ENCODE measurements at regions not wholly inside any gene's neighbourhood (a gene's known extent, or its start where the extent isn't known, plus 50 kb on each side); places are given as distances from the start of the nearest gene placed in this dataset.
"Not testable (repeated sequence)": the region's sequence is repeated elsewhere in the genome, so short reads cannot be mapped to it uniquely, and the experiment has no call there.

- DNase-seq: no peak
Observed at GRCh38 chr4:131159261-131159660, 1989.8 kb upstream of the PCDH10 start.

DNA sequence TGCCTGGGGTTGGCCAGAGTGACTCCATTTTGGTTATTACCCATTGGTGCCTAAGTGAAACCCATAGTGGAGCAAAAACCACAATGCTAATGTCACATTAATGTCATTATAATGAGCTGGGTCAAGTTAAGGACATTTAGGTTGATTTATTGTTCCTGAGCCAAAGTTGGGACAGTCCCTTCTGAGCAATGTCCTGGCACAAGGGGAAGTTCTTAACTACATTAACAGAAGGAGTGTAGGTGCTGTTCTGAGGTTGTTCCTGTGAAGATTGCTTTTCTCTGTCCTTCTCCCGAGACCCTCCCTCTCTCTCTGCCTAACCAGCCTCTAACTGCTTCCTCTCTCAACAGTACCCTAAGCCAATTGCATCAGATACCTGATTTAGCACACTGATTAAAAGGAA lies 1956.8 kb upstream of the PCDH10 start:
- DNase-seq: no peak

- DNase-seq: no peak
Observed at GRCh38 chr4:131207589-131207988, 1941.5 kb upstream of the PCDH10 start.

DNA sequence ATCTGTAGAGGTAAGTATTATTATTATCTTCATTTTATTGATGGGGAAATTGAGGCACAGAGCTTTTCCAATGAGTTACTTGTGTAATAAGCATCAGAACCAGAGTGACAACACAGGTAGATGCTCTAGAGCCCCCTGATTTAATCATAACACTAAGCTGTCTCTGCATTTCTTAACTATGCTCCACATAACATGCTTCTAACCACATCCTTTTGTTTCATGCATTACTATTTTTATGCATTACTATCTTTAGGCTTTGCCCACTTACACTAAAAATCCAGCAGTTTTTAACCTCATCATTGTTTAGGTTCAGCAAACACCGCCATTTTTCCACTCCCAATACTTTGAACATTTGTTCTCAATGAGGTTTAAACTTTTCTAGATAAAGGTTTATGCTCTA lies 1900.8 kb upstream of the PCDH10 start:
- no peak for DNase-seq

GRCh38 chr4:131251321-131251720 lies 1897.8 kb upstream of the PCDH10 start:
- DNase-seq: no peak

DNA sequence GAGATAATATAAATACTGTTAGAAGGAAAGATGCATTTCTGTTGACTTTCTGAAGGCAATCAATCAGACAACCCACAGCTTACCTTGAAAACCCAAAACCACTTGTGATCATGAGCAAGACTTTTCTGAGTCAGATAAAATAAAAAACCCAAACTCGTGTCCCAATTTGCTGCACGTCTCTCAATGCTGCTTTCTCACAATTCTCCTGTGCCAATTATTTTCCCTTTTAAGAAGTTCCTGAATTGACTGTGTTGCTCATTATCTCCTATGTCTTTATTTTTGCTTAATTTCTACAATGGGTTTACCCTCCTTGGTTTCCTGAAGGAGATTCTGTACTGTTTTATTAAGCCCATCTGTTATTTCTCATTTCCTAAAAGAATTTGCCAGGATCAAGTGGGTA lies 1891.9 kb upstream of the PCDH10 start:
- no peak for DNase-seq

GRCh38 chr4:131258361-131258760 lies 1890.7 kb upstream of the PCDH10 start:
- no peak for DNase-seq

DNA sequence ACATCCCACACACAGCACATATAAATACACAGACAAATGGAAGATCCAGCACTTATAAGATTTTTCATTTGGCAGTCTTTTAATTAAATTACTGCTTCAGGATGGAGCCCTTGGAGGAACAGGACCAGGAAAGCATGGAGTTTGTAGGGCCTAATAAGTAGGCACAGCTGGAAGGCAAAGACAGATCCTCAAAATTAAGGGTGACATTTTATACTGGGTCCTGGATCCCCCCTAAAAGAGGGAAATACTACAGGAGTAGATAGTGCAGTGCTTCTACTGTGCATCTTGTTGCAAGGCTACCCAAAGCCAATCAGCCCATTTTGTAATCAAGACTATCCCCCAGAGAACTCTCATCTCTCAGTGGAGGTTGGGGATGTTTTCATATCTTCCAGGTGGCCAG lies 1860.7 kb upstream of the PCDH10 start:
- DNase-seq: no peak

DNA sequence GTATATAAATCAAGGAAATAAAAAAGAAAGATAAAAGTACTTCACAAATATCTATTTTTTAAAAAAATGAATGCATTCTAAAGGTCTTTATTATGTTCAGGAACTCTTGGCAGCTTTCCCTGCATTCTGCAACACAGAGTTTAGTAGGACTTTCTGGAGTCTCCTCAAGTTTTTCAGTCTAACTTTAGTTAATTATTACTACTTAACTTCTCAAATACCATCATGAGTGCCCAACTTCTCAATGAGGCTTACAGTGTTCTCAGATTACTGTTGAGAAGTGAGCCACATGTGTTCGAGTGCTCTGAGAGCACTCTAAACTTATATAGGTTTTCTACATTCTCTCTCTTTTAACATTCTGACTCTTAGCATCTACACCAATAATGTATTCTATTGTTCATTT lies 1852.9 kb upstream of the PCDH10 start:
- no peak for DNase-seq

DNA sequence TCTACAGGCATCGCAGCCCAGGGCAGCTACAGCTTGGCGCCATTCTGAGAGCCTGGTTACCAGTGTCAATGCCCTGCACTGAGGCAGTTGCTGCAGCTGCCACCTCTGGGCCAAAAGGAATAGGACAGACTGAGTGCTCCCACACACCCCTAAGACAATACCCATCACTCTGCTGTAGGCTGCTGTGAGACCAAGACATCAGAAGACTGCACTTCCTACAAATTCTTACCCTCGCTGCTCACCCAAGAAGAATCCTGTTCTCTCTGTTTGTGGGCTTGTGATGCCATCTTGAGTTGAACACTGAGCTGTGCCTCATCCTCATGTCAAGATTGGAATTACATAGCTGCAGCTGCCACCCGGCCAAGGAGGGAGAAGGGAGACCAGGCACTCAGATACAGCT lies 1847.0 kb upstream of the PCDH10 start:
- no peak for DNase-seq

DNA sequence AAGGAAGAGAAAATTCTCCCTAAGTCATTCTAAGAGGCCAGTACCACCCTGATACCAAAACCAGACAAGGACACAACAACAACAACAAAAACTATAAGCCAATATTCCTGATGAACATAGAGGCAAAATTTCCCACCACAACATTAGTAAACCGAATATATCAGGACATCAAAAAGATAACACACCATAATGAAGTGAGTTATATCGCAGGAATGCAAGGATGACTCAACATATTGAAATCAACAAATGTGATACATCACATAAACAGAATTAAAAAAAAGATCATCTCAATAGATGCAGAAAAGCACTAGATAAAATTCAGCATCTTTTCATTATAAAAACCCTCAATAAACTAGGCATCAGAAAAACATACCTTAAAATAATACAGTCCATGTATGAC lies 1844.4 kb upstream of the PCDH10 start:
- no peak for DNase-seq

- no peak for DNase-seq
Observed at GRCh38 chr4:131309628-131310027, 1839.5 kb upstream of the PCDH10 start.

- no peak for DNase-seq
Observed at GRCh38 chr4:131316086-131316485, 1833.0 kb upstream of the PCDH10 start.

DNA sequence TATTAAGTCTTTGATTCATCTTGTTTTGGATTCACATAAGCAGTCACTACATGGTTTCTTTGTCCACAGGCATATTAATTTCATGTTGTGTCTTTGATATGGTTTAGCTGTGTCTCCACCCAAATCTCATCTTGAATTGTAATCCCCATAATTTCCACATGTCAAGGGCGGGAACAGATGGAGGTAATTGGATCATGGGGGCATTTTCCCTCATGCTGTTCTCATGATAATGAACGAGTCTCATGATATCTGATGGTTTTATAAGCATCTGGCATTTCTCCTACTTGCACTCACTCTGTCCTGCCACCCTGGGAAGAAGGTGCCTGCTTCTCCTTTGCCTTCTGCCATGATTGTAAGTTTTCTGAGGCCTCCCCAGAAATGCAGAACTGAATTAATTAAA lies 1811.2 kb upstream of the PCDH10 start:
- DNase-seq: no peak

- no peak for DNase-seq
Observed at GRCh38 chr4:131339137-131339536, 1810.0 kb upstream of the PCDH10 start.

GRCh38 chr4:131344761-131345160 lies 1804.3 kb upstream of the PCDH10 start:
- no peak for DNase-seq

- DNase-seq: no peak
Observed at GRCh38 chr4:131347816-131348215, 1801.3 kb upstream of the PCDH10 start.

DNA sequence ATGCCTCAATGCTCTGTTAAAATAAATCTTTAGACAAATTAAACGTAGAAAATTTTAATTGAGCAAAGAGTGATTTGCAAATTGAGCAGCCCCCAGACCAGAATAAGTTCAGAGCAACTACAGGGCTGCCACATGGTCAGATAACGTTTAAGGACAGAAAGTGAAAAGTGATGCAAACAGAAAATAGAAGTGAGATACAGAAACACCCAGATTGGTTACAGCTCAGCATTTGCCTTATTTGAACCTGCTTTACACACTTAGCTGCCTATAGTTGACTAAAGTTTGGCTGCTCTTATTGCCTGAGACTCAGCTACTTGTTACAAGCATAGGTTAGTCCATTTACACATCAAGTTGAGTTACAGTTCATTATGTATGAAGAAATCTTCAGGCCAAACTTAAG lies 1800.8 kb upstream of the PCDH10 start:
- no peak for DNase-seq

- not testable (repeated sequence) for DNase-seq
Observed at GRCh38 chr4:131352371-131352770, 1796.7 kb upstream of the PCDH10 start.

- DNase-seq: no peak
Observed at GRCh38 chr4:131366714-131367113, 1782.4 kb upstream of the PCDH10 start.

DNA sequence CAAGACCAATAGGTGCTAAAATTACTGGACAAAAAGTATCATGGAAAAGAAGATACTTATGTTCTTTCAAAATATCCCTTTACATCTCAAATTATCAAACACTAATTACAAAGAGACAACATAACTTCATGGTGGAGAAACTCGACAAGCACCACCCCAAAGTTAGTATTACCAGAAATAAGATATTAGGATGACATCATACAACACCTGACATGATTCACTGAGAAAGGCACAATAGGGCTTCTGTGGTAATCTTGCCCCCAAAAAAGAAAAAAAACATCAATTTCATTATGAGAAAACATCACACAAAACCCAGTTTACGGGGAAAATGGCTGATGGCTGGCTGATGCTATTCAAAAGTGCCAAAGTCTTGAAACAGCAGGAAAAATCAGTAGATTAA lies 1781.7 kb upstream of the PCDH10 start:
- DNase-seq: no peak

GRCh38 chr4:131370846-131371245 lies 1778.2 kb upstream of the PCDH10 start:
- DNase-seq: no peak

DNA sequence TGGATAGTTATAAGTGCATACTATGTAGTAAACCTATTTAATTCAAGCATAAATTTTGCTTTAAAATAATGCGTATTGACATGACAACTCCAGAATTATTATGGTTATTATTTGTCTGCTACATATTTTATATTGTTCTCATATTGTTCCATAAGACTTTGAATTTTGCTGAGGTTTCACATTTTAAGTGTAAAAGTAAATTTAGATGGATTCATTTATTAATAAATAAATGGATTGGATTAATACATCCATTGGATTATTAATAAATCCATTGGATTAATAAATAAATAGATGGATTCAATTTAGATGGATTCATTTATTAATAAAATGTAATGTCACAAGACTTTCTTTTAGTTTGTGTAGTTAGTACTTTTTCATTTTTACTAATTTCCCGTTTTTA lies 1768.0 kb upstream of the PCDH10 start:
- DNase-seq: no peak

DNA sequence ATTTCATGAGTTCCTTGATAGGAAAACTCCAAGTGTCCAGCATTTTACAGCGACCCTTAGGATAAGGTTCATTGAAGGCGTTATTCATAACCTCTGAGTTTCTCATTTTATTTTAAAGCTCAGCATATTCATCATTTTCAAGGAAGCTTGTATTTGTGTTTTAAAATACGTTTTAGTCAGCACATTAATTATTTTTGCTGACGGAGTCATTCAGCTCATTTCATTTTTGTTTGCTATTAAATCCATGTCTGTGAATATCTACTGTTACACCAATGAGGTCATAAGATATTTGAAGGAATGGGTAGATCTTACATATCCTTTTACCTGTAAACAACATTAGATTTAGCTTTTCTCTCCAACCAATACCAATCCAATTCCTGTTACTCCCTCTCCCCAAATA lies 1766.3 kb upstream of the PCDH10 start:
- DNase-seq: no peak

DNA sequence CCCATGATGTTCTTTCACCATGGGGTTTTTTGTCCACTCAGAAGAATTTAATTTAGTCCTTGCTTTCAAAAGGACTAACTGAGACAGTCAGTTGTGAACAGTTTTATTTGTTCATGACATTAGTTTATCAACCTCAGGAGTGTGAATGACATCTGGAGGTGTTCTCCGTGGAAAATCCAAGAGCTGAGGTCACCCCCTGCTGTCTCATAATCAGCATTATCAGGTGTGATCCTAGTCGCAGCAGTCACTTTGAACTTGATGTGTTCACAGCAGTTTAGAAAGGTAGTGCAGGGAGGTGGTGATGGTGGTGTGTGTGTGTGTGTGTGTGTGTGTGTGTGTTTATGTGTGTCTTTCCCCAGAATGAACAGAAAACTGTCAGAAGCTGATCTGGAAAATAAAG lies 1760.8 kb upstream of the PCDH10 start:
- no peak for DNase-seq

GRCh38 chr4:131408102-131408501 lies 1741.0 kb upstream of the PCDH10 start:
- no peak for DNase-seq
